Heart left ventricle (tissue), 16 donors: ENCODE measurements at regions not wholly inside any gene's neighbourhood (a gene's known extent, or its start where the extent isn't known, plus 50 kb on each side); places are given as distances from the start of the nearest gene placed in this dataset.

ENCODE experiments used
- ATAC-seq, 4 donors: fragments of 200-7000 bp; cut with Tn5 transposase; one replicate each; pipeline ENCODE4 v1.9.1; 2020 to 2022; ENCODE audit warnings: moderate library complexity in 4 of 4, mild to moderate bottlenecking in 3 of 4, moderate number of reproducible peaks in 1 of 4
- DNase-seq, 5 donors: peaks; one replicate each; pipeline ENCODE4 v3.0.0-alpha.2; 2020
- H3K27ac ChIP-seq, 12 donors: fragments of 200-600 bp; sonication (generic) in 4 of 12; one replicate each; pipeline versions ENCODE4 v1.5.0 to v1.8.0; 2016 to 2022; ENCODE audit warnings: mild to moderate bottlenecking in 2 of 12
- H3K27me3 ChIP-seq, 9 donors: fragments of 200-600 bp; sonication (generic) in 2 of 9; one replicate each; pipeline versions ENCODE4 v1.5.1 to v1.8.0; 2016 to 2022; ENCODE audit warnings: mild to moderate bottlenecking in 3 of 9
- H3K36me3 ChIP-seq, 9 donors: fragments of 200-600 bp; sonication (generic) in 2 of 9; one replicate each; pipeline versions ENCODE4 v1.5.0 to v1.8.0; 2018 to 2022; ENCODE audit warnings: mild to moderate bottlenecking in 2 of 9
- H3K4me1 ChIP-seq, 12 donors: fragments of 200-600 bp; sonication (generic) in 4 of 12; one replicate each; pipeline versions ENCODE4 v1.5.0 to v1.8.0; 2016 to 2022; ENCODE audit warnings: mild to moderate bottlenecking in 3 of 12
- H3K4me3 ChIP-seq, 12 donors: fragments of 200-600 bp; sonication (generic) in 4 of 12; one replicate each; pipeline versions ENCODE4 v1.5.0 to v1.8.0; 2017 to 2022; ENCODE audit warnings: mild to moderate bottlenecking in 9 of 12, moderate library complexity in 4 of 12
- H3K9me3 ChIP-seq, 12 donors: fragments of 200-600 bp; sonication (generic) in 4 of 12; one replicate each; pipeline versions ENCODE4 v1.5.0 to v1.8.0; 2016 to 2022; ENCODE audit warnings: mild to moderate bottlenecking in 1 of 12
- CTCF ChIP-seq, 12 donors: fragments of 200-600 bp; sonication (generic) in 4 of 12; IDR thresholded peaks; one replicate each; pipeline versions ENCODE4 v1.5.0 to v1.8.0; 2018 to 2022; ENCODE audit warnings: antibody characterized with exemption in 12 of 12, mild to moderate bottlenecking in 5 of 12
- POLR2A ChIP-seq, 2 donors: fragments of 450-650 bp; IDR thresholded peaks; one replicate each; pipeline ENCODE4 v1.6.1; 2017; ENCODE audit warnings: antibody characterized with exemption in 2 of 2, mild to moderate bottlenecking in 2 of 2, moderate library complexity in 2 of 2
- WGBS, 4 donors: extraction: QIAGEN DNeasy Blood & Tissue Kit in 2 of 4; methylation state at CpG; one replicate each; pipeline versions ENCODE4 v1.1.5 to v1.1.7; 2013 to 2018; 5-methylcytosine and 5-hydroxymethylcytosine counted together
- intact Hi-C, 10 donors: fragments of 100-400 bp; cut with DNase I; formaldehyde crosslinking; loops; one replicate each; pipeline versions ENCODE4 v1.11.1 to v1.14.2; 2022
- donor health status: ischemic (EF 13 %, LVEDD 7.1; RV severe dilation, severe dysfunction).
- donor health status: healthy with polysubstance abuse.
- donor health status: DM: no; HTN: yes; CAD: no.
- donor health status: DM: no; HTN: no; CAD: no.
- donor health status: ischemic (EF 25% LVEDD 6.9; RV normal size, moderate dysfunction).
- donor health status: ischemic (EF 25% LVEDD 5.7; RV mildly dilated, moderate dysfunction).
- donor health status: healthy.
- donor health status: DM: yes; HTN: yes; CAD: no.
- donor health status: ischemic (EF 35%, LVEDD 5.7; RV mildly dilated, moderate dysfunction).
- donor health status: nonischemic (EF 11% LVEDD 7.7; RV severe dilation, severe dysfunction).
- donor health status: DM: yes; HTN: yes; CAD: no.
- donor health status: PGD.
- donor health status: ischemic (EF 29% LVEDD 5.4; RV normal size, mild dysfunction).
- donor health status: nonischemic (EF 23%, LVEDD 6.1; RV moderate dilation, normal function).

GRCh38 chr15:24862726-24863521 is 91.9 kb upstream of the SNRPN start:
- peak in 1 of 5 donors; percentile 22 for DNase-seq
- WGBS, 4 donors = 52 to 59% (median 54%) methylated on average over 6 of the region's 6 CpGs
- no peaks in the 10 kb centered on the region for H3K27me3 ChIP-seq
- TF ChIP-seq POLR2A (IDR thresholded peaks at IDR 0.05) (no peak), CTCF (IDR thresholded peaks at IDR 0.05) (no peak)
- H3K9me3 ChIP-seq = peaks cover 0 to 8% (median 0%) of the 10 kb centered on the region in 12 donors
- no peaks in the 10 kb centered on the region for H3K36me3 ChIP-seq
- H3K27ac ChIP-seq = no peak overlapping the region
- intact Hi-C loops = no loop called here
- peaks cover 0 to 3% (median 0%) of the 10 kb centered on the region in 12 donors for H3K4me1 ChIP-seq
- H3K4me3 ChIP-seq = no peak overlapping the region
- peak; percentile 43 to 86 (median 82) for ATAC-seq

- intact Hi-C loops = no loop called here
- WGBS, 4 donors = 58 to 68% (median 63%) methylated on average over 4 of the region's 4 CpGs
- H3K27me3 ChIP-seq = no peaks in the 10 kb centered on the region
- no peak for DNase-seq
- ATAC-seq = no peak
- H3K4me3 ChIP-seq = no peak overlapping the region
- H3K27ac ChIP-seq = no peak overlapping the region
- peaks cover 0 to 8% (median 0%) of the 10 kb centered on the region in 12 donors for H3K9me3 ChIP-seq
- no peaks in the 10 kb centered on the region for H3K36me3 ChIP-seq
- peaks cover 0 to 3% (median 0%) of the 10 kb centered on the region in 12 donors for H3K4me1 ChIP-seq
- TF ChIP-seq POLR2A (IDR thresholded peaks at IDR 0.05) = no peak
- no peak for TF ChIP-seq CTCF (IDR thresholded peaks at IDR 0.05)
These were observed 89.5 kb upstream of the SNRPN start for GRCh38 chr15:24865303-24865702.

GRCh38 chr15:24877174-24877573 is 77.6 kb upstream of the SNRPN start:
- TF ChIP-seq CTCF (IDR thresholded peaks at IDR 0.05) (no peak), POLR2A (IDR thresholded peaks at IDR 0.05) (no peak)
- H3K36me3 ChIP-seq = no peaks in the 10 kb centered on the region
- no peak for DNase-seq
- peaks cover 0 to 18% (median 0%) of the 10 kb centered on the region in 12 donors for H3K9me3 ChIP-seq
- no peaks in the 10 kb centered on the region for H3K27me3 ChIP-seq
- H3K27ac ChIP-seq = no peak overlapping the region
- intact Hi-C loops = loop anchor here in 1 of 10 donors (10.0 kb wide), 1 partner anchor 48 kb away; no protein-coding TSS in a partner anchor
- no peaks in the 10 kb centered on the region for H3K4me1 ChIP-seq
- 72 to 81% (median 75%) methylated on average over 7 of the region's 7 CpGs for WGBS, 4 donors
- ATAC-seq = no peak
- no peak overlapping the region for H3K4me3 ChIP-seq

GRCh38 chr15:24878153-24878552 is 76.6 kb upstream of the SNRPN start:
- 27 to 46% (median 36%) methylated on average over 37 of the region's 37 CpGs for WGBS, 4 donors
- no peaks in the 10 kb centered on the region for H3K27me3 ChIP-seq
- peak overlapping the region in 2 of 12 donors; percentile 35 to 46 for H3K27ac ChIP-seq
- ATAC-seq (peak; percentile 55 to 92 (median 71)), DNase-seq (peak in 4 of 5 donors; percentile 28 to 48 (median 34))
- H3K36me3 ChIP-seq = no peaks in the 10 kb centered on the region
- H3K9me3 ChIP-seq = peaks cover 0 to 18% (median 0%) of the 10 kb centered on the region in 12 donors
- TF ChIP-seq POLR2A (IDR thresholded peaks at IDR 0.05) = no peak
- no peak for TF ChIP-seq CTCF (IDR thresholded peaks at IDR 0.05)
- H3K4me3 ChIP-seq = peak overlapping the region in 10 of 12 donors; percentile 18 to 55 (median 43)
- H3K4me1 ChIP-seq = no peaks in the 10 kb centered on the region
- intact Hi-C loops = loop anchor here in 1 of 10 donors (10.0 kb wide), 1 partner anchor 47 kb away; no protein-coding TSS in a partner anchor
